DND-41 (cell line): ENCODE measurements at regions not wholly inside any gene's neighbourhood (a gene's known extent, or its start where the extent isn't known, plus 50 kb on each side); places are given as distances from the start of the nearest gene placed in this dataset.

Experiments
- CTCF ChIP-seq: IDR thresholded peaks from 2 replicates; pipeline ENCODE4 v1.5.1; 2012; ENCODE audit warnings: borderline replicate concordance, low read length, moderate library complexity, mild to moderate bottlenecking; ENCODE audit not compliant: poor library complexity, severe bottlenecking; ENCODE audit errors: extremely low read depth
- EZH2 ChIP-seq: IDR thresholded peaks from 3 replicates; pipeline ENCODE4 v1.6.1; 2012; ENCODE audit warnings: borderline replicate concordance, low read depth, mild to moderate bottlenecking, moderate library complexity, low read length, inconsistent platforms; ENCODE audit not compliant: severe bottlenecking

GRCh38 chr10:85047979-85048378 lies 719.6 kb downstream of the CCSER2 start:
- TF ChIP-seq CTCF, result no peak
- TF ChIP-seq EZH2, result no peak
